ENCODE measurements at regions not wholly inside any gene's neighbourhood (a gene's known extent, or its start where the extent isn't known, plus 50 kb on each side); places are given as distances from the start of the nearest gene placed in this dataset.
"Not testable (repeated sequence)": the region's sequence is repeated elsewhere in the genome, so short reads cannot be mapped to it uniquely, and the experiment has no call there.

GRCh38 chr2:37783545-37783944 lies 112.1 kb upstream of the CDC42EP3 start:
- DNase-seq, result no peak

- no peak for DNase-seq
Measured at GRCh38 chr2:37784071-37784758, 112.8 kb upstream of the CDC42EP3 start.

- no peak for DNase-seq
Measured at GRCh38 chr2:37784759-37785149, 113.3 kb upstream of the CDC42EP3 start.

GRCh38 chr2:37786191-37786698 lies 114.8 kb upstream of the CDC42EP3 start:
- no peak for DNase-seq

- DNase-seq, result no peak
Measured at GRCh38 chr2:37786854-37787253, 115.4 kb upstream of the CDC42EP3 start.

GRCh38 chr2:37788602-37789209 lies 117.3 kb upstream of the CDC42EP3 start:
- no peak for DNase-seq

- no peak for DNase-seq
Measured at GRCh38 chr2:37790019-37790418, 118.6 kb upstream of the CDC42EP3 start.

- DNase-seq, result no peak
Measured at GRCh38 chr2:37790462-37790861, 119.0 kb upstream of the CDC42EP3 start.

GRCh38 chr2:37792366-37792765 lies 120.9 kb upstream of the CDC42EP3 start:
- DNase-seq, result no peak

GRCh38 chr2:37793004-37793403 lies 121.6 kb upstream of the CDC42EP3 start:
- no peak for DNase-seq

GRCh38 chr2:37794717-37795116 lies 123.3 kb upstream of the CDC42EP3 start:
- no peak for DNase-seq

- DNase-seq, result no peak
Measured at GRCh38 chr2:37795456-37795855, 124.0 kb upstream of the CDC42EP3 start.

- DNase-seq, result no peak
Measured at GRCh38 chr2:37795938-37796337, 124.5 kb upstream of the CDC42EP3 start.

- no peak for DNase-seq
Measured at GRCh38 chr2:37796481-37796880, 125.0 kb upstream of the CDC42EP3 start.

GRCh38 chr2:37797081-37797480 lies 125.6 kb upstream of the CDC42EP3 start:
- DNase-seq, result no peak

GRCh38 chr2:37798315-37799005 lies 126.6 kb upstream of the RMDN2 start:
- DNase-seq, result no peak

GRCh38 chr2:37800176-37800858 lies 124.8 kb upstream of the RMDN2 start:
- DNase-seq, result no peak

- DNase-seq, result no peak
Measured at GRCh38 chr2:37802211-37802752, 122.8 kb upstream of the RMDN2 start.

- no peak for DNase-seq
Measured at GRCh38 chr2:37802899-37803379, 122.1 kb upstream of the RMDN2 start.

GRCh38 chr2:37806004-37806403 lies 119.1 kb upstream of the RMDN2 start:
- DNase-seq, result not testable (repeated sequence)

- DNase-seq, result no peak
Measured at GRCh38 chr2:37809525-37809924, 115.6 kb upstream of the RMDN2 start.

- DNase-seq, result no peak
Measured at GRCh38 chr2:37809931-37810570, 115.0 kb upstream of the RMDN2 start.

All from SIG-M5 (cell line).